H1 (cell line): ENCODE measurements at regions not wholly inside any gene's neighbourhood (a gene's known extent, or its start where the extent isn't known, plus 50 kb on each side); places are given as distances from the start of the nearest gene placed in this dataset.

Experiments
- CTCF ChIA-PET: fragments of 300-600 bp; sonication (Branson Sonifier 250); formaldehyde crosslinking; loops from one replicate; lab custom pipeline; 2021; ENCODE audit not compliant: partially characterized antibody; lab: Charles Lee
- POLR2A ChIA-PET: fragments of 300-600 bp; sonication (Branson Sonifier 250); formaldehyde crosslinking; loops from one replicate; lab custom pipeline; 2021; ENCODE audit warnings: inconsistent platforms; ENCODE audit not compliant: partially characterized antibody; lab: Charles Lee
- DNase-seq, 2 experiments: peaks; one replicate each; pipeline versions ENCODE4 v3.0.0 to v3.0.0-alpha.2; 2010 to 2022; ENCODE audit warnings: low spot score in 2 of 2, low read depth in 1 of 2, mixed read lengths in 1 of 2
- FAIRE-seq: peaks from 2 replicates; lab custom pipeline; 2011; peaks lifted over from hg19 to GRCh38; lab: Jason Lieb, UNC
- H2AFZ ChIP-seq: 2 replicates; pipeline ENCODE4 v1.8.1; 2012; ENCODE audit warnings: low read length, inconsistent platforms
- H2AK5ac ChIP-seq: 2 replicates; pipeline ENCODE4 v1.6.1; 2013; ENCODE audit warnings: low read depth, low read length
- H2BK120ac ChIP-seq: replicated peaks from 2 replicates; pipeline ENCODE3; 2013; ENCODE audit warnings: low read depth, low read length, inconsistent platforms
- H2BK12ac ChIP-seq: 2 replicates; pipeline ENCODE4 v1.6.1; 2013; ENCODE audit warnings: low read depth, low read length
- H2BK15ac ChIP-seq: 2 replicates; pipeline ENCODE4 v1.6.1; 2013; ENCODE audit warnings: low read length
- H2BK20ac ChIP-seq: 2 replicates; pipeline ENCODE4 v1.6.1; 2013; ENCODE audit warnings: low read length
- H2BK5ac ChIP-seq: 2 replicates; pipeline ENCODE4 v1.6.1; 2013; ENCODE audit warnings: low read depth, low read length
- H3K14ac ChIP-seq: 2 replicates; pipeline ENCODE4 v1.6.1; 2013; ENCODE audit warnings: inconsistent platforms; ENCODE audit not compliant: insufficient read length
- H3K18ac ChIP-seq: 2 replicates; pipeline ENCODE4 v1.6.1; 2013; ENCODE audit warnings: low read length; ENCODE audit errors: extremely low read depth
- H3K23ac ChIP-seq: 2 replicates; pipeline ENCODE4 v1.6.1; 2013; ENCODE audit warnings: inconsistent platforms; ENCODE audit not compliant: insufficient read length
- H3K23me2 ChIP-seq: 2 replicates; pipeline ENCODE4 v1.6.1; 2013; ENCODE audit warnings: low read depth, low read length
- H3K27ac ChIP-seq: 2 replicates; pipeline ENCODE4 v1.6.1; 2011; ENCODE audit warnings: low read depth, low read length, inconsistent platforms
- H3K27me3 ChIP-seq, 4 experiments: replicated peaks in 1 of 4; 1 replicate in 1 of 4; 2 replicates in 3 of 4; pipeline versions ENCODE4 v1.6.1 to v1.8.1; 2011 to 2013; ENCODE audit warnings: low read length in 3 of 4, mild to moderate bottlenecking in 3 of 4, inconsistent platforms in 2 of 4, mixed read lengths in 2 of 4, moderate library complexity in 1 of 4; ENCODE audit not compliant: control insufficient read depth in 3 of 4, insufficient read depth in 3 of 4; ENCODE audit errors: extremely low read depth in 1 of 4
- H3K36me3 ChIP-seq, 4 experiments: 2 replicates each; pipeline versions ENCODE4 v1.6.1 to v1.8.1; 2011 to 2013; ENCODE audit warnings: mild to moderate bottlenecking in 4 of 4, low read length in 3 of 4, moderate library complexity in 2 of 4, control low read depth in 1 of 4, inconsistent platforms in 1 of 4; ENCODE audit not compliant: insufficient read depth in 4 of 4, control insufficient read depth in 2 of 4
- H3K4ac ChIP-seq: replicated peaks from 2 replicates; pipeline ENCODE3; 2013; ENCODE audit warnings: low read length, low read depth, mixed read lengths, inconsistent platforms; ENCODE audit not compliant: insufficient read length
- H3K4me1 ChIP-seq, 4 experiments: replicated peaks in 1 of 4; 1 replicate in 1 of 4; 2 replicates in 3 of 4; pipeline versions ENCODE4 v1.6.1 to v1.8.1; 2011 to 2013; ENCODE audit warnings: low read length in 3 of 4, inconsistent platforms in 2 of 4, mixed read lengths in 1 of 4; ENCODE audit not compliant: insufficient read depth in 4 of 4, control insufficient read depth in 3 of 4
- H3K4me2 ChIP-seq, 2 experiments: 2 replicates each; pipeline versions ENCODE4 v1.6.1 to v1.8.1; 2011 to 2013; ENCODE audit warnings: low read depth in 2 of 2, low read length in 2 of 2, control low read depth in 1 of 2, inconsistent platforms in 1 of 2, mild to moderate bottlenecking in 1 of 2; ENCODE audit not compliant: insufficient read depth in 1 of 2
- H3K4me3 ChIP-seq, 4 experiments: fragments of 200-600, 300-600 bp in 1 of 4; sonication (generic), shearing (Covaris generic), sonication (Bioruptor Twin) in 1 of 4; 2 replicates each; pipeline versions ENCODE4 v1.5.1 to v1.8.1; 2011 to 2016; ENCODE audit warnings: low read length in 4 of 4, low read depth in 3 of 4, control low read depth in 2 of 4, inconsistent platforms in 2 of 4, mild to moderate bottlenecking in 2 of 4, mixed read lengths in 1 of 4, moderate library complexity in 1 of 4; ENCODE audit not compliant: insufficient read depth in 2 of 4; ENCODE audit errors: extremely low read depth in 1 of 4
- H3K56ac ChIP-seq: replicated peaks from 2 replicates; pipeline ENCODE3; 2013; ENCODE audit warnings: low read depth, mild to moderate bottlenecking, mixed read lengths, low read length, inconsistent platforms; ENCODE audit not compliant: insufficient read length
- H3K79me1 ChIP-seq: 2 replicates; pipeline ENCODE4 v1.6.1; 2013; ENCODE audit warnings: low read depth, low read length, control low read depth
- H3K79me2 ChIP-seq, 2 experiments: 2 replicates each; pipeline versions ENCODE4 v1.6.1 to v1.8.1; 2012 to 2013; ENCODE audit warnings: low read length in 2 of 2, mild to moderate bottlenecking in 2 of 2, inconsistent platforms in 1 of 2; ENCODE audit not compliant: insufficient read depth in 2 of 2, control insufficient read depth in 1 of 2
- H3K9ac ChIP-seq, 4 experiments: replicated peaks in 1 of 4; 1 replicate in 1 of 4; 2 replicates in 3 of 4; pipeline versions ENCODE4 v1.6.1 to v1.8.1; 2011 to 2013; ENCODE audit warnings: low read depth in 3 of 4, low read length in 3 of 4, control low read depth in 2 of 4, mild to moderate bottlenecking in 2 of 4, moderate library complexity in 2 of 4, inconsistent platforms in 1 of 4; ENCODE audit errors: extremely low read depth in 1 of 4
- H3K9me3 ChIP-seq, 2 experiments: 2 replicates each; pipeline versions ENCODE4 v1.6.1 to v1.8.1; 2012 to 2013; ENCODE audit warnings: mild to moderate bottlenecking in 2 of 2, moderate library complexity in 2 of 2, control low read depth in 1 of 2, inconsistent platforms in 1 of 2, low read depth in 1 of 2, low read length in 1 of 2, mixed read lengths in 1 of 2; ENCODE audit not compliant: insufficient read depth in 2 of 2
- H4K20me1 ChIP-seq, 2 experiments: replicated peaks in 1 of 2; 2 replicates each; pipeline versions ENCODE3 to v1.8.1; 2011 to 2013; ENCODE audit warnings: inconsistent platforms in 2 of 2, low read length in 2 of 2, mild to moderate bottlenecking in 1 of 2; ENCODE audit not compliant: insufficient read depth in 2 of 2, control insufficient read depth in 1 of 2
- H4K5ac ChIP-seq: 2 replicates; pipeline ENCODE4 v1.6.1; 2013; ENCODE audit warnings: low read length, low read depth, mixed read lengths, inconsistent platforms; ENCODE audit not compliant: insufficient read length
- H4K8ac ChIP-seq: 2 replicates; pipeline ENCODE4 v1.8.0; 2013; ENCODE audit warnings: mild to moderate bottlenecking, moderate library complexity, low read length, inconsistent platforms; ENCODE audit not compliant: insufficient read depth; ENCODE audit errors: extremely low read depth
- H4K91ac ChIP-seq: replicated peaks from 2 replicates; pipeline ENCODE3; 2013; ENCODE audit warnings: low read length, mixed read lengths, inconsistent platforms; ENCODE audit not compliant: insufficient read length
- CEBPB ChIP-seq: IDR thresholded peaks from 2 replicates; pipeline ENCODE4 v1.6.1; 2012; ENCODE audit warnings: low read depth, low read length
- NANOG ChIP-seq: IDR thresholded peaks from 2 replicates; pipeline ENCODE4 v1.6.1; 2011; ENCODE audit warnings: low read length, low read depth, mild to moderate bottlenecking, inconsistent platforms; ENCODE audit not compliant: insufficient read depth, poor library complexity, severe bottlenecking
- POLR2AphosphoS5 ChIP-seq: IDR thresholded peaks from 2 replicates; pipeline ENCODE4 v1.6.1; 2011; ENCODE audit warnings: low read depth, low read length
- WGBS, 2 experiments: shearing (Covaris generic) in 1 of 2; methylation state at CpG; one replicate each; pipeline versions ENCODE4 v1.1.6 to v1.1.7; 2013 to 2015; ENCODE audit warnings: low lambda C conversion rate in 2 of 2, mixed read lengths in 2 of 2, inconsistent platforms in 1 of 2, low coverage in 1 of 2, missing lambda C conversion rate in 1 of 2; ENCODE audit not compliant: insufficient replicate concordance in 2 of 2, insufficient coverage in 1 of 2, insufficient read length in 1 of 2; ENCODE audit errors: extremely low coverage in 1 of 2, missing lambda C conversion rate in 1 of 2; 5-methylcytosine and 5-hydroxymethylcytosine counted together

- CTCF ChIA-PET = no interaction called here
- Histone ChIP-seq H3K4me2 (no peak overlapping the region), H3K79me1 (no peaks in the 10 kb centered on the region), H3K79me2 (no peaks in the 10 kb centered on the region), H2BK15ac (no peak overlapping the region), H4K5ac (no peak overlapping the region), H4K8ac (no peak overlapping the region), H3K14ac (no peak overlapping the region), H3K23me2 (no peaks in the 10 kb centered on the region), H3K27me3 (no peaks in the 10 kb centered on the region), H4K20me1 (no peaks in the 10 kb centered on the region), H2BK20ac (no peak overlapping the region), H2AK5ac (no peak overlapping the region), H3K4ac (no peak overlapping the region), H3K23ac (no peak overlapping the region), H3K4me1 (no peaks in the 10 kb centered on the region), H3K18ac (no peak overlapping the region), H2AFZ (no peak overlapping the region), H3K9me3 (no peaks in the 10 kb centered on the region), H4K91ac (no peak overlapping the region), H2BK5ac (no peak overlapping the region), H3K56ac (no peak overlapping the region), H3K36me3 (no peaks in the 10 kb centered on the region), H2BK12ac (no peak overlapping the region), H2BK120ac (no peak overlapping the region), H3K9ac (no peak overlapping the region), H3K27ac (no peak overlapping the region), H3K4me3 (no peak overlapping the region)
- no peak for FAIRE-seq
- WGBS, 2 experiments = 100% methylated on average over 1 of the region's 1 CpG; no CpG with 5 or more reads in 1 of the 2 experiments
- POLR2A ChIA-PET = no interaction called here
- TF ChIP-seq NANOG = no peak
- TF ChIP-seq CEBPB = no peak
- no peak for TF ChIP-seq POLR2AphosphoS5
- DNase-seq = no peak
These were observed 739.7 kb downstream of the CENPC start for GRCh38 chr4:66805582-66805981.
